ENCODE measurements at regions not wholly inside any gene's neighbourhood (a gene's known extent, or its start where the extent isn't known, plus 50 kb on each side); places are given as distances from the start of the nearest gene placed in this dataset.

DNA sequence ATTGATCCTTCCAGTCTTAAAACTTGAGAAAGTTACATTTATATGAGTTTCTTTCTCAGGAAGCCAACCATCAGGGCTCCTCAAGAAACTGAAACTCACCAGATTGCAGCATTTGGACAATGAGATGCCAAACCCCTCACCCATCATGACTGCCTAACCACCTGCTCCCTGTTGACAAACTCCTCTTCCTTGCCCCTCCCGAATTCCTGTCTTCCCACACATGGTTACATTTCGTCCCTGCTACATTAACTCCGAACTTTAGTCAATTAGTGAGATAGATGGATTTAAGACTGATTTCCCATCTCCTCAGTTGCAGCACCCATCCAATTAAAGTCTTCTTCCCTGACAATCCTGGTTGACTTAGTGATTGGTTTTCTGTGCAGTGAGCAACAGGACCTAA lies 118.7 kb downstream of the ZNF330 start:
- TF ChIP-seq, protein P1, sequence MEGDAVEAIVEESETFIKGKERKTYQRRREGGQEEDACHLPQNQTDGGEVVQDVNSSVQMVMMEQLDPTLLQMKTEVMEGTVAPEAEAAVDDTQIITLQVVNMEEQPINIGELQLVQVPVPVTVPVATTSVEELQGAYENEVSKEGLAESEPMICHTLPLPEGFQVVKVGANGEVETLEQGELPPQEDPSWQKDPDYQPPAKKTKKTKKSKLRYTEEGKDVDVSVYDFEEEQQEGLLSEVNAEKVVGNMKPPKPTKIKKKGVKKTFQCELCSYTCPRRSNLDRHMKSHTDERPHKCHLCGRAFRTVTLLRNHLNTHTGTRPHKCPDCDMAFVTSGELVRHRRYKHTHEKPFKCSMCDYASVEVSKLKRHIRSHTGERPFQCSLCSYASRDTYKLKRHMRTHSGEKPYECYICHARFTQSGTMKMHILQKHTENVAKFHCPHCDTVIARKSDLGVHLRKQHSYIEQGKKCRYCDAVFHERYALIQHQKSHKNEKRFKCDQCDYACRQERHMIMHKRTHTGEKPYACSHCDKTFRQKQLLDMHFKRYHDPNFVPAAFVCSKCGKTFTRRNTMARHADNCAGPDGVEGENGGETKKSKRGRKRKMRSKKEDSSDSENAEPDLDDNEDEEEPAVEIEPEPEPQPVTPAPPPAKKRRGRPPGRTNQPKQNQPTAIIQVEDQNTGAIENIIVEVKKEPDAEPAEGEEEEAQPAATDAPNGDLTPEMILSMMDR (IDR thresholded peaks at IDR 0.05; ENCODE audit: low read depth, low read length, poor library complexity, severe bottlenecking), result no peak
- TF ChIP-seq EZH2phosphoT487 (IDR thresholded peaks at IDR 0.05; ENCODE audit: borderline replicate concordance, low read length), result no peak
